BJ (cell line): ENCODE measurements at regions not wholly inside any gene's neighbourhood (a gene's known extent, or its start where the extent isn't known, plus 50 kb on each side); places are given as distances from the start of the nearest gene placed in this dataset.
"Not testable (repeated sequence)": the region's sequence is repeated elsewhere in the genome, so short reads cannot be mapped to it uniquely, and the experiment has no call there.

ENCODE experiments used
- CTCF ChIA-PET: fragments of 350-600 bp; formaldehyde crosslinking; extraction: SDS; loops from one replicate; lab custom pipeline; 2021; ENCODE audit warnings: antibody characterized with exemption, inconsistent platforms; lab: Yijun Ruan, JAX
- POLR2A ChIA-PET: fragments of 300-600 bp; sonication (Branson Sonifier 250); formaldehyde crosslinking; extraction: SDS; loops from one replicate; lab custom pipeline; 2021; ENCODE audit warnings: antibody characterized with exemption; lab: Charles Lee
- DNase-seq: peaks from one replicate; pipeline ENCODE4 v3.0.0-alpha.2; 2011; ENCODE audit warnings: low read depth
- H3K27me3 ChIP-seq: 2 replicates; pipeline ENCODE4 v1.6.0; 2011; ENCODE audit warnings: low read length; ENCODE audit not compliant: control insufficient read depth, insufficient read depth
- H3K36me3 ChIP-seq: 2 replicates; pipeline ENCODE4 v1.5.1; 2011; ENCODE audit warnings: low read length; ENCODE audit not compliant: control insufficient read depth, insufficient read depth
- H3K4me3 ChIP-seq: 2 replicates; pipeline ENCODE4 v1.5.1; 2011; ENCODE audit warnings: low read depth, mild to moderate bottlenecking, control low read depth, low read length
- TF ChIP-seq, protein P1 (sequence below): IDR thresholded peaks from 2 replicates; pipeline ENCODE4 v1.5.1; 2011; ENCODE audit warnings: low read depth, mild to moderate bottlenecking, control low read depth, inconsistent platforms, low read length, moderate library complexity; ENCODE audit not compliant: insufficient read depth

- POLR2A ChIA-PET, DNase-seq, H3K27me3 ChIP-seq, H3K4me3 ChIP-seq, CTCF ChIA-PET, H3K36me3 ChIP-seq: not testable (repeated sequence)
Measured at GRCh38 chr9:63912451-63912850, 1372.6 kb downstream of the FOXD4L5 start.

DNA sequence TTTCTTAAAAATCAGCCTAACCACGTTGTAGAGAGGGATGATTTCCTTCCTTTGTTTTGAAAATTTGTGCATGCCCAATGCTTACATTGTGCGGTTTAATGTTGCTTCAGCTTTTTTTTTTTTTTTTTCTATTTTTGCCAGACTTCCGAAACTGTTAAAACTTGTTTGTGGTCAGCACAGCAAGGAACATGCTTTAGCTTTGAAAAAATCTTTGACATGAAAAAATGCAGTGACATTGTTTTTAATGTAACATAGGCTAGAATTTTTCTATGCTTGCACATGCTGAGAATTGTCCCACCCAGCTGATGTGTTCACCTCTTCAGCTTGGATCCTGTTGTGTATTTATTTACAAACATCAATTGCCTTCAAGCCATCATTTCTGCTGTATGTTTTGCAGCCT is 1375.9 kb downstream of the FOXD4L5 start:
- H3K4me3 ChIP-seq, POLR2A ChIA-PET, DNase-seq, H3K36me3 ChIP-seq, CTCF ChIA-PET, H3K27me3 ChIP-seq: not testable (repeated sequence)

DNA sequence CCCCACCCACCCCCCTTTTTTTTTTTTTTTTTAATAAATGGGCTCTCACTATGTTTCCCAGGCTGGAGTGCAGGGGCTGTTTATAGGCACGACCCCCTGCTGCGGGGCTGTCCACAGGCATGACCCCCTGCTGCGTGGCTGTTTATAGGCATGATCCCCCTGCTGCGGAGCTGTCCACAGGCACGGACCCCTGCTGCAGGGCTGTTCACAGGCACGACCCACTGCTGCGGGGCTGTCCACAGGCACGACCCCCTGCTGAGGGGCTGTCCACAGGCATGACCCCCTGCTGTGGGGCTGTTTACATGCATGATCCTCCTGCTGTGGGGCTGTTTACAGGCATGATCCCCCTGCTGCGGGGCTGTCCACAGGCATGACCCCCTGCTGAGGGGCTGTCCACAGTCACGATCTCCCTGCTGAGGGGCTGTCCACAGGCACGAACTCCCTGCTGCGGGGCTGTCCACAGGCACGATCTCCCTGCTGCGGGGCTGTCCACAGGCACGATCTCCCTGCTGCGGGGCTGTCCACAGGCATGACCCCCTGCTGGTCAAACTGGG is 1385.3 kb downstream of the FOXD4L5 start:
- H3K36me3 ChIP-seq, H3K27me3 ChIP-seq, DNase-seq, CTCF ChIA-PET, H3K4me3 ChIP-seq, POLR2A ChIA-PET: not testable (repeated sequence)

DNA sequence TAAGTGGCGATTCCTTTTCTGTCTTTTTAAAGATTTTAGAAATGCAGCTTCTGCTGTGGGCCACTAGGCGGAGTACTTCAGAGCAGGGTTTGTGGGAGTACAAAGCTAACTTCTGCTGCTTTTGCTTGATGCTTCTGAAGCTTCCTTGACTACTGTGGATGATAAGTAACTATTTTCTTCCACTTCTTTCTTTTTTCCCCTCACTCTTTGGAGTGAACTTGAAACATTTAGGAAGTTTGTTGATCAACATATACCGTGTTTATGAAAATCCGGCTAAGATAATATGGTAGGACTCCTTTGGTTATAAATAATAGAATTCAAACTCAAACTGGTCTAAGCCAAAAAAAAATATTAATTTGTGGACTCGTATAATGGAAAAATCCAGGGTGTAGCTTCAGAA is 1403.6 kb downstream of the FOXD4L5 start:
- CTCF ChIA-PET, POLR2A ChIA-PET, DNase-seq, H3K27me3 ChIP-seq, H3K36me3 ChIP-seq, H3K4me3 ChIP-seq: not testable (repeated sequence)

DNA sequence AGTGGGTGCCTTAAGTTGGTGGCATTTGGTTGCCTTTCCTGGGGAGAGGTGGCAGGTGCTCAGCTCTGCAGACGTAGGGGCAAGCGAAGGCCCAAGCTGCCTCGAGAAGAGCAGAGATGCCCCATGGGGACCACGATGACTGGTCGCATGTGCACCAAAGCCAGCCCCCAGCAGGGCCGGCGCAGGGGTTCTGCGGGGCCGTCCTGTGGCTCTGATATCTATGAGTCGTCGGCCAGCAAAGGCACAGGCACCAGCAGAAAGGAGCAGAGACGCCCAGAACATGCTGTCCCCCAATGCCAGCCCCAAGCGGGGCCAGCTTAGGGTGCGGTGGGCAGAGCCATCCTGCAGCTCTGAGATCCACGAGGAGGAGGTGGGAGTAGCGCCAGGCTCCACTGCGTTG is 1408.6 kb downstream of the FOXD4L5 start:
- H3K27me3 ChIP-seq, POLR2A ChIA-PET, CTCF ChIA-PET, DNase-seq, H3K4me3 ChIP-seq, H3K36me3 ChIP-seq: not testable (repeated sequence)

GRCh38 chr9:63859475-63860215 is 1425.4 kb downstream of the FOXD4L5 start:
- CTCF ChIA-PET: no interaction called here
- no peak for DNase-seq
- Histone ChIP-seq H3K36me3 (no peaks in the 10 kb centered on the region), H3K4me3 (peak overlapping the region; percentile 47), H3K27me3 (no peaks in the 10 kb centered on the region)
- TF ChIP-seq, protein P1, sequence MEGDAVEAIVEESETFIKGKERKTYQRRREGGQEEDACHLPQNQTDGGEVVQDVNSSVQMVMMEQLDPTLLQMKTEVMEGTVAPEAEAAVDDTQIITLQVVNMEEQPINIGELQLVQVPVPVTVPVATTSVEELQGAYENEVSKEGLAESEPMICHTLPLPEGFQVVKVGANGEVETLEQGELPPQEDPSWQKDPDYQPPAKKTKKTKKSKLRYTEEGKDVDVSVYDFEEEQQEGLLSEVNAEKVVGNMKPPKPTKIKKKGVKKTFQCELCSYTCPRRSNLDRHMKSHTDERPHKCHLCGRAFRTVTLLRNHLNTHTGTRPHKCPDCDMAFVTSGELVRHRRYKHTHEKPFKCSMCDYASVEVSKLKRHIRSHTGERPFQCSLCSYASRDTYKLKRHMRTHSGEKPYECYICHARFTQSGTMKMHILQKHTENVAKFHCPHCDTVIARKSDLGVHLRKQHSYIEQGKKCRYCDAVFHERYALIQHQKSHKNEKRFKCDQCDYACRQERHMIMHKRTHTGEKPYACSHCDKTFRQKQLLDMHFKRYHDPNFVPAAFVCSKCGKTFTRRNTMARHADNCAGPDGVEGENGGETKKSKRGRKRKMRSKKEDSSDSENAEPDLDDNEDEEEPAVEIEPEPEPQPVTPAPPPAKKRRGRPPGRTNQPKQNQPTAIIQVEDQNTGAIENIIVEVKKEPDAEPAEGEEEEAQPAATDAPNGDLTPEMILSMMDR: no peak
- POLR2A ChIA-PET: no interaction called here

DNA sequence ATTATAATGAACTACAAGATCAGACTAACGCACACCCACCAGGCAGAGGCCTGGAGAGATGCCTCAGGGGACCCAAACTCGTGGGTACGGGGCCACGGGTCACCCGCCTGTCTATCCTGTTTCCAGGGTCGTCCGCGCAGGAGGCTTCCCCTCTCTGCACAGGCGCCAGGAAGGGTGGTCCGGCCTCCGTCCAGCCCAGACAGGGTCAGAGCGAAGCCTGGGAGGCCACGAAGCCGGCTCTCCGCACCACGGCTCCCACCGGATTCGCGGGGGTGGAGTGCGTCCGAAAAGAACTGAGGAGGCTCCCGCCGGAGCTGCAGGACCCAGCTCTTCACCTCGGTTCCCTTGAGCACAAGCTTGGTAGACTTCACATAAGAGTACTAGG is 1425.9 kb downstream of the FOXD4L5 start:
- POLR2A ChIA-PET, CTCF ChIA-PET, H3K27me3 ChIP-seq, H3K36me3 ChIP-seq, DNase-seq: not testable (repeated sequence)
- peak overlapping the region; percentile 47 for H3K4me3 ChIP-seq

DNA sequence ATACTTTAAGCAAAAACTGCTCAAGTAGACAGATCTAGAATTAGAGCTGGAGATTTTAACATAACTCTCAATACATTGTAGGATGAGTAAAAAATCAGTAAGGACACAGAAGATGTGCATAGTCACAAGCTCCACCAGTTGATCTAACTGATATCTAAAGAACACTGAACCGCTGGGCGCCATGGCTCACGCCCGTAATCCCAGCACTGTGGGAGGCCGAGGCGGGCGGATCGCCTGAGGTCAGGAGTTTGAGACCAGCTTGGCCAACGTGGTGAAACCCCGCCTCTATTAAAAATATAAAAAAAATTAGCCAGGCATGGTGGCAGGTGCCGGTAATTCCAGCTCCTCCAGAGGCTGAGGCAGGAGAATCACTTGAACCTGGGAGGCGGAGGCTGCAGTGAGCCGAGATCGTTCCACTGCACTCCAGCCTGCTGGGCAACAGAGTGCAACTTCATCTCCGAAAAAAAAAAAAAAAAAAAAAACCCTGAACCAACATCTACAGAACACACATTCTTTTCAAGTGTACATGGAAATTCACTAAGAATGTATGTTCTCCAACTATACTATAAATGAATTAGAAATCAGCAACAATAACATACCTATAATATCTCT is 1431.8 kb downstream of the FOXD4L5 start:
- H3K27me3 ChIP-seq, CTCF ChIA-PET, DNase-seq, H3K4me3 ChIP-seq, H3K36me3 ChIP-seq, POLR2A ChIA-PET: not testable (repeated sequence)

DNA sequence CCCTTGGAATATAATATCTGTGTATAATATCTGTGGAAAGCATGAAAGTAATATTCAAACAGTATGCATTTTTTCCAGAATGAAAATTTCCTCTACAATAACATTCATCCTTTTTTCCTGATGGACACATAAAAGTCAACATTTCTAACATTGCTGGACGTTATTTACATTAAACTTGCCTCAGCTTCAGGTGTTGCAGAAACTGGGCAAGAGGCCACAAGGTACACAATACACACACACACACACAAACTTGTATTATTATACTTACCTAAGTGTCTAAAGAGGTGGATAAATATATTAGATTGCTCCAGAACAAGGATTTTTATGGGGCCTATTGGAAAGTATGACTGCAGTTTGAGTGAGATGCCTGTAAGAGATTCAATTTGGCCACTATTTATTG is 1460.2 kb downstream of the FOXD4L5 start:
- H3K27me3 ChIP-seq, CTCF ChIA-PET, H3K4me3 ChIP-seq, DNase-seq, POLR2A ChIA-PET, H3K36me3 ChIP-seq: not testable (repeated sequence)

DNA sequence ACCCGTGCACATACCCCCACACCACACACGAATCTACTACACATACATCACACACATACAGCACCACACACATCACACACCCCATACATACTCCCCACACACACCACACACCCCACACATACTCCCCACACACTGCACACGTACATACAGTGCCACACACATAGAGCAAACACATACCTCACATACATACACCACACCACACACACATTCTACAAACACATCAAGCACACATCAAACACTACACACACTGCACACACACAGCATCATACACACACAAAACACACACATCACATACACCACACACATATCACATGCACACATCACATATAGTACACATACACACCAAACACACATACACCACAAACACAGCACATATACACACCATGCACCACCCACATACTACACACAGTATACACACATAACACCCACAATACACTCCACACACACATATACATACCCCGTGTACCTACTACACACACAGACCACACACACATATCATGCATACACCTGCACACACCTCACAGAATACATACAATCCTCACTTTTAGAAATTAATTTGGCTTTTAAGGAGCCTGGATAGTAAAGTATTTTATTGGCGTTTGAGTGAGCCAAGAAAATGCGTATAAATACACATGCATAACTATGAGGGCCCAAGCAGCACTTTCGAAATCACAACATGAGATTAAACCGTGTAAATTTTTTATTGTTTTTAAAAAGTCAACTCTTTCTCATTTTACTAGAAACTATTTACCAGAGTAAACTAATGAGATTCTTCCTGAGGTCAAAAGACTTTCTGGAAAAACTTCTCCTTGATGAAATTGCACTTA is 1461.4 kb downstream of the FOXD4L5 start:
- H3K27me3 ChIP-seq, H3K36me3 ChIP-seq, CTCF ChIA-PET, H3K4me3 ChIP-seq, DNase-seq, POLR2A ChIA-PET: not testable (repeated sequence)

GRCh38 chr9:63822615-63823374 is 1462.2 kb downstream of the FOXD4L5 start:
- CTCF ChIA-PET, H3K27me3 ChIP-seq, DNase-seq, H3K4me3 ChIP-seq, H3K36me3 ChIP-seq, POLR2A ChIA-PET: not testable (repeated sequence)
